B cell (primary cell): ENCODE measurements at regions not wholly inside any gene's neighbourhood (a gene's known extent, or its start where the extent isn't known, plus 50 kb on each side); places are given as distances from the start of the nearest gene placed in this dataset.

ENCODE experiments used
- ATAC-seq: fragments of 200-7000 bp; cut with Tn5 transposase; one replicate; pipeline ENCODE4 v1.10.0; 2021; ENCODE audit warnings: low read depth, mild to moderate bottlenecking, moderate number of reproducible peaks, moderate library complexity
- CTCF ChIA-PET: fragments of 350-600 bp; sonication (Branson Sonifier 250); formaldehyde crosslinking; loops from one replicate; lab custom pipeline; 2021; ENCODE audit warnings: antibody characterized with exemption, inconsistent platforms; lab: Charles Lee
- POLR2A ChIA-PET: fragments of 350-600 bp; sonication (Branson Sonifier 250); formaldehyde crosslinking; loops from one replicate; lab custom pipeline; 2021; ENCODE audit warnings: antibody characterized with exemption; lab: Charles Lee
- DNase-seq: peaks from one replicate; pipeline ENCODE4 v3.0.0; 2013
- H2AFZ ChIP-seq: 2 replicates; pipeline ENCODE4 v1.6.1; 2012; ENCODE audit warnings: mild to moderate bottlenecking, low read depth, low read length; ENCODE audit not compliant: insufficient read depth, poor library complexity, severe bottlenecking
- H3K27ac ChIP-seq, 2 donors: 1 replicate in 1 of 2; 2 replicates in 1 of 2; pipeline ENCODE4 v1.5.1; 2012 to 2013; ENCODE audit warnings: low read length in 2 of 2, mild to moderate bottlenecking in 2 of 2, moderate library complexity in 1 of 2
- H3K27me3 ChIP-seq, 4 experiments: fragments of 200-600 bp in 1 of 4; sonication (generic) in 1 of 4; replicated peaks in 1 of 4; 1 replicate in 2 of 4; 2 replicates in 2 of 4; pipeline versions ENCODE4 v1.6.1 to v1.7.0; 2013 to 2016; ENCODE audit warnings: low read length in 3 of 4, mild to moderate bottlenecking in 2 of 4, mixed read lengths in 1 of 4, moderate library complexity in 1 of 4; ENCODE audit not compliant: insufficient read depth in 4 of 4, control insufficient read depth in 3 of 4; ENCODE audit errors: control extremely low read depth in 1 of 4
- H3K36me3 ChIP-seq, 2 experiments: replicated peaks in 1 of 2; 1 replicate in 1 of 2; 2 replicates in 1 of 2; pipeline versions ENCODE4 v1.6.1 to v1.7.1; 2013; ENCODE audit warnings: low read length in 1 of 2; ENCODE audit not compliant: insufficient read depth in 2 of 2, control insufficient read depth in 1 of 2; ENCODE audit errors: control extremely low read depth in 1 of 2, extremely low read depth in 1 of 2
- H3K4me1 ChIP-seq, 2 donors: fragments of 200-600 bp in 1 of 2; sonication (generic) in 1 of 2; 1 replicate in 1 of 2; 2 replicates in 1 of 2; pipeline versions ENCODE4 v1.5.1 to v1.6.1; 2013 to 2017; ENCODE audit warnings: low read length in 2 of 2; ENCODE audit not compliant: control insufficient read depth in 2 of 2, insufficient read depth in 2 of 2
- H3K4me2 ChIP-seq: replicated peaks from 2 replicates; pipeline ENCODE3; 2012; ENCODE audit warnings: mild to moderate bottlenecking, low read depth, low read length; ENCODE audit not compliant: poor library complexity, severe bottlenecking
- H3K4me3 ChIP-seq, 5 experiments: fragments of 200-600 bp in 1 of 5; sonication (generic) in 1 of 5; 1 replicate in 3 of 5; 2 replicates in 2 of 5; pipeline versions ENCODE4 v1.5.1 to v1.7.0; 2011 to 2016; ENCODE audit warnings: low read length in 4 of 5, mild to moderate bottlenecking in 4 of 5, low read depth in 2 of 5, control low read depth in 1 of 5, moderate library complexity in 1 of 5; ENCODE audit not compliant: insufficient read depth in 1 of 5; ENCODE audit errors: control extremely low read depth in 1 of 5, extremely low read depth in 1 of 5
- H3K79me2 ChIP-seq: fragments of 200-600 bp; sonication (generic); one replicate; pipeline ENCODE4 v1.6.0; 2016; ENCODE audit warnings: low read length; ENCODE audit not compliant: control insufficient read depth, insufficient read depth
- H3K9ac ChIP-seq: fragments of 200-600 bp; sonication (generic); 2 replicates; pipeline ENCODE4 v1.6.1; 2017; ENCODE audit warnings: mild to moderate bottlenecking, low read length, moderate library complexity
- H3K9me3 ChIP-seq, 3 donors: one replicate each; pipeline versions ENCODE4 v1.6.1 to v1.7.1; 2013; ENCODE audit warnings: low read length in 2 of 3; ENCODE audit not compliant: control insufficient read depth in 2 of 3, insufficient read depth in 1 of 3; ENCODE audit errors: control extremely low read depth in 1 of 3
- H4K20me1 ChIP-seq: 2 replicates; pipeline ENCODE4 v1.6.0; 2012; ENCODE audit warnings: mild to moderate bottlenecking, low read length; ENCODE audit not compliant: insufficient read depth, control insufficient read depth, poor library complexity, severe bottlenecking
- H3K27ac Mint-ChIP-seq: one replicate; pipeline ENCODE4 v1.8.0; 2021; ENCODE audit warnings: mixed read lengths
- H3K27me3 Mint-ChIP-seq: one replicate; pipeline ENCODE4 v1.8.0; 2021; ENCODE audit warnings: mixed read lengths
- H3K4me1 Mint-ChIP-seq: one replicate; pipeline ENCODE4 v1.8.0; 2021; ENCODE audit warnings: mixed read lengths
- H3K4me3 Mint-ChIP-seq: one replicate; pipeline ENCODE4 v1.8.0; 2021; ENCODE audit warnings: mixed read lengths
- H3K9me3 Mint-ChIP-seq: one replicate; pipeline ENCODE4 v1.8.0; 2022; ENCODE audit warnings: mixed read lengths; ENCODE audit not compliant: insufficient read depth
- CTCF ChIP-seq: fragments of 200-600 bp; IDR thresholded peaks from one replicate; pipeline ENCODE4 v1.8.0; 2022; ENCODE audit warnings: antibody characterized with exemption, mild to moderate bottlenecking
- EZH2 ChIP-seq: IDR thresholded peaks from 2 replicates; pipeline ENCODE4 v1.6.1; 2012; ENCODE audit warnings: borderline replicate concordance, low read depth, mild to moderate bottlenecking, moderate library complexity, low read length; ENCODE audit not compliant: insufficient read depth, poor library complexity, severe bottlenecking
- WGBS: methylation state at CpG from one replicate; pipeline ENCODE4 v1.1.5; 2013; ENCODE audit warnings: missing lambda C conversion rate; ENCODE audit not compliant: insufficient coverage; 5-methylcytosine and 5-hydroxymethylcytosine counted together
- intact Hi-C: fragments of 100-400 bp; cut with micrococcal nuclease; formaldehyde crosslinking; loops from one replicate; pipeline ENCODE4 v1.10.0; 2022

GRCh38 chr16:63947022-63947421, 1174.8 kb downstream of the CDH11 start:
- CTCF ChIA-PET = no interaction called here
- H2AFZ ChIP-seq = no peak overlapping the region
- DNase-seq = no peak
- Mint-ChIP-seq H3K9me3 (no peaks in the 10 kb centered on the region), H3K4me1 (no peaks in the 10 kb centered on the region), H3K4me3 (no peak overlapping the region), H3K27ac (no peak overlapping the region), H3K27me3 (no peaks in the 10 kb centered on the region)
- intact Hi-C loops = no loop called here
- no peaks in the 10 kb centered on the region for H4K20me1 ChIP-seq
- H3K4me2 ChIP-seq = no peak overlapping the region
- POLR2A ChIA-PET = no interaction called here
- ATAC-seq = no peak
- H3K36me3 ChIP-seq = no peaks in the 10 kb centered on the region
- H3K27ac ChIP-seq = no peak overlapping the region
- no CpG with 5 or more reads among the region's 2 CpGs for WGBS
- H3K79me2 ChIP-seq = no peaks in the 10 kb centered on the region
- H3K9me3 ChIP-seq = no peaks in the 10 kb centered on the region
- TF ChIP-seq EZH2 = no peak
- no peak for TF ChIP-seq CTCF
- H3K4me3 ChIP-seq = no peak overlapping the region
- H3K4me1 ChIP-seq = no peaks in the 10 kb centered on the region
- no peak overlapping the region for H3K9ac ChIP-seq
- no peaks in the 10 kb centered on the region for H3K27me3 ChIP-seq

- Mint-ChIP-seq H3K9me3 (peaks cover 4% of the 10 kb centered on the region), H3K27ac (no peak overlapping the region), H3K4me3 (no peak overlapping the region), H3K27me3 (no peaks in the 10 kb centered on the region), H3K4me1 (no peaks in the 10 kb centered on the region)
- H3K36me3 ChIP-seq = no peaks in the 10 kb centered on the region
- ATAC-seq (no peak), DNase-seq (no peak)
- H3K9ac ChIP-seq = no peak overlapping the region
- TF ChIP-seq CTCF (no peak), EZH2 (no peak)
- H3K4me3 ChIP-seq = no peak overlapping the region
- H3K27ac ChIP-seq = no peak overlapping the region
- WGBS = no CpG with 5 or more reads among the region's 1 CpG
- H3K4me1 ChIP-seq = no peaks in the 10 kb centered on the region
- H4K20me1 ChIP-seq = no peaks in the 10 kb centered on the region
- CTCF ChIA-PET = no interaction called here
- H3K4me2 ChIP-seq = no peak overlapping the region
- H3K27me3 ChIP-seq = no peaks in the 10 kb centered on the region
- POLR2A ChIA-PET = no interaction called here
- H3K79me2 ChIP-seq = no peaks in the 10 kb centered on the region
- no peaks in the 10 kb centered on the region for H3K9me3 ChIP-seq
- no peak overlapping the region for H2AFZ ChIP-seq
- intact Hi-C loops = no loop called here
Measured at GRCh38 chr16:63945806-63946205, 1176.1 kb downstream of the CDH11 start.
